CD4-positive, alpha-beta memory T cell (primary cell): ENCODE measurements at regions not wholly inside any gene's neighbourhood (a gene's known extent, or its start where the extent isn't known, plus 50 kb on each side); places are given as distances from the start of the nearest gene placed in this dataset.
"Not testable (repeated sequence)": the region's sequence is repeated elsewhere in the genome, so short reads cannot be mapped to it uniquely, and the experiment has no call there.

ENCODE experiments used
- CTCF ChIA-PET: fragments of 350-600 bp; sonication (Branson Sonifier 250); formaldehyde crosslinking; loops from one replicate; lab custom pipeline; 2021; ENCODE audit warnings: inconsistent platforms; ENCODE audit not compliant: partially characterized antibody; lab: Charles Lee
- POLR2A ChIA-PET: fragments of 350-600 bp; sonication (Branson Sonifier 250); formaldehyde crosslinking; loops from one replicate; lab custom pipeline; 2021; ENCODE audit not compliant: partially characterized antibody; lab: Charles Lee
- DNase-seq, 5 donors: peaks; one replicate each; pipeline versions ENCODE4 v3.0.0 to v3.0.0-alpha.2; 2020 to 2022; ENCODE audit warnings: mixed read lengths in 1 of 5
- H3K27ac ChIP-seq: one replicate; pipeline ENCODE4 v1.7.0; 2013; ENCODE audit warnings: low read depth, low read length
- H3K27me3 ChIP-seq: 2 replicates; pipeline ENCODE4 v1.7.0; 2013; ENCODE audit warnings: mild to moderate bottlenecking, low read length, moderate library complexity; ENCODE audit not compliant: insufficient read depth
- H3K36me3 ChIP-seq: 2 replicates; pipeline ENCODE4 v1.7.0; 2013; ENCODE audit warnings: mild to moderate bottlenecking, low read length, moderate library complexity; ENCODE audit not compliant: insufficient read depth
- H3K4me1 ChIP-seq: 2 replicates; pipeline ENCODE4 v1.7.0; 2013; ENCODE audit warnings: mild to moderate bottlenecking, low read length, moderate library complexity; ENCODE audit not compliant: insufficient read depth
- H3K4me3 ChIP-seq, 2 donors: one replicate each; pipeline ENCODE4 v1.7.0; 2013; ENCODE audit warnings: low read length in 2 of 2, mild to moderate bottlenecking in 1 of 2
- H3K9me3 ChIP-seq, 2 donors: one replicate each; pipeline ENCODE4 v1.7.0; 2013; ENCODE audit warnings: low read length in 2 of 2, control low read depth in 1 of 2; ENCODE audit not compliant: control insufficient read depth in 1 of 2
- H3K27ac Mint-ChIP-seq, 7 donors: one replicate each; pipeline ENCODE4 v1.8.0; 2020 to 2021; ENCODE audit warnings: mixed read lengths in 7 of 7, mild to moderate bottlenecking in 6 of 7, inconsistent platforms in 3 of 7, moderate library complexity in 3 of 7
- H3K27me3 Mint-ChIP-seq, 2 donors: one replicate each; pipeline ENCODE4 v1.8.0; 2020 to 2021; ENCODE audit warnings: mixed read lengths in 2 of 2
- H3K36me3 Mint-ChIP-seq, 2 donors: one replicate each; pipeline ENCODE4 v1.8.0; 2020 to 2021; ENCODE audit warnings: mixed read lengths in 2 of 2, inconsistent platforms in 1 of 2, mild to moderate bottlenecking in 1 of 2
- H3K4me1 Mint-ChIP-seq, 4 donors: one replicate each; pipeline ENCODE4 v1.8.0; 2020 to 2021; ENCODE audit warnings: mixed read lengths in 4 of 4, mild to moderate bottlenecking in 1 of 4
- H3K4me3 Mint-ChIP-seq, 8 donors: one replicate each; pipeline ENCODE4 v1.8.0; 2020 to 2021; ENCODE audit warnings: mixed read lengths in 8 of 8, mild to moderate bottlenecking in 7 of 8, moderate library complexity in 6 of 8, inconsistent platforms in 3 of 8
- H3K9me3 Mint-ChIP-seq, 8 donors: one replicate each; pipeline ENCODE4 v1.8.0; 2020 to 2021; ENCODE audit warnings: mixed read lengths in 8 of 8, mild to moderate bottlenecking in 5 of 8, inconsistent platforms in 3 of 8, moderate library complexity in 1 of 8
- intact Hi-C: fragments of 100-400 bp; cut with micrococcal nuclease; formaldehyde crosslinking; loops from one replicate; pipeline ENCODE4 v1.15.1; 2023

DNA sequence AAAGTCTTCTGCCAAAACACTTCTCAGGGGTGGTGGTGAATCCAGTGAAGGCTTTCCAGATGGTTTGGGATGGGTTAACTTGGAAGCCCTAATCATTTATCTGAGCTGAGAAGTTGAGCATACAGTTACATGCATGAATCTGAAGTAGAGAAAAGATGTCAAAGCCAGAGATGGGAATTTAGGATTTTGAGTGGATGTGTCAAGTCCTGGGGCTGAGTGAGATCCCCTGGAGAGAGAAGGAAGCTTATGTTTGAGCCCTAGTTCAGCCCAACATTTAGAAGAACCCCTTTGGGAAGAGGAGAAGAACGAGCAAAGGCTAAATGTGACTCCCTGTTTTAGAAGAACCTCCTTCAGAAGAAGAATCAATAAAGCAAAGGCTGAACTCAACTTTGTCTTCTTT lies 129.1 kb upstream of the TPTE start:
- DNase-seq, H3K4me1 ChIP-seq, POLR2A ChIA-PET, H3K9me3 ChIP-seq, H3K36me3 ChIP-seq, H3K27me3 ChIP-seq, H3K9me3 Mint-ChIP-seq, H3K4me3 Mint-ChIP-seq, H3K27me3 Mint-ChIP-seq, H3K27ac Mint-ChIP-seq, CTCF ChIA-PET, H3K4me1 Mint-ChIP-seq, H3K36me3 Mint-ChIP-seq, H3K4me3 ChIP-seq, intact Hi-C loops, H3K27ac ChIP-seq: not testable (repeated sequence)

- POLR2A ChIA-PET, H3K36me3 Mint-ChIP-seq, H3K36me3 ChIP-seq, intact Hi-C loops, DNase-seq, H3K27ac Mint-ChIP-seq, H3K9me3 ChIP-seq, H3K4me3 ChIP-seq, H3K27me3 Mint-ChIP-seq, H3K4me3 Mint-ChIP-seq, H3K27me3 ChIP-seq, H3K4me1 Mint-ChIP-seq, H3K4me1 ChIP-seq, CTCF ChIA-PET, H3K27ac ChIP-seq, H3K9me3 Mint-ChIP-seq: not testable (repeated sequence)
Measured at GRCh38 chr21:10395963-10396362, 125.4 kb upstream of the TPTE start.

- H3K36me3 ChIP-seq, H3K27ac Mint-ChIP-seq, H3K36me3 Mint-ChIP-seq, H3K9me3 ChIP-seq, POLR2A ChIA-PET, H3K27me3 Mint-ChIP-seq, DNase-seq, H3K27ac ChIP-seq, H3K9me3 Mint-ChIP-seq, H3K27me3 ChIP-seq, H3K4me1 Mint-ChIP-seq, H3K4me1 ChIP-seq, H3K4me3 Mint-ChIP-seq, H3K4me3 ChIP-seq, intact Hi-C loops, CTCF ChIA-PET: not testable (repeated sequence)
Measured at GRCh38 chr21:10397495-10397915, 123.9 kb upstream of the TPTE start.

DNA sequence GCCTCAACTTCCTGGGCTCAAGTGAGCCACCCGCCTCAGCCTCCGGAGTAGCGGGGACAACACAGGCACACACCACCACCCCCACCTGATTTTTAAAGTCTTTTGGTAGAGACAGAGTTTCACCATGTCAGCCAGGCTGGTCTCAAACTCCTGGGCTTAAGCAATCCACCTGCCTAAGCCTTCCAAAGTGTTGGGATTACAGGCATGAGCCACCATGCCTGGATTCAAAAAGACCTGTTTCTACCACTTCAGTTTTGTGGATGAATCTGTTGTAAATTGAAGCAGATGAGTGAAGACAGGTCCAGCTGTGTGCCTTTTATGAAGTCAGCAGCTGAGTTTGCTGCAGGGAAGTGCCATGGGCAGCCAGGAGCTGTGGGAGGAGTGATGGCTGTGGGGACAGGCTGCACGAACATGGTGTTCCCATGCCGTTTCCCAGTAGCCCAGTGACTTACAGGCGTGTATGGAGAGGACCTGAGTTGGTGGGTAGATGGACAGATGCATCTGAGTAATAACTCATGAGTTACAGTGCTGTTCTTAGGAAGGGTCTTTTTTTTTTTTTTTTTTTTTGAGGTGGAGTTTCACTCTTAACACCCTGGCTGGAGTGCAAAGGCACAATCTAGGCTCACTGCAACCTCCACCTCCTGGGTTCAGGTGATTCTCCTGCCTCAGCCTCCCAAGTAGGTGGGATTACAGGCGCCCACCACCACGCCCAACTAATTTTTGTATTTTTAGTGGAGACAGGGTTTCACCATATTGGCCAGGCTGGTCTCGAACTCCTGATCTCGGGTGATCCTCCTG lies 122.5 kb upstream of the TPTE start:
- H3K27ac Mint-ChIP-seq, H3K4me1 ChIP-seq, H3K36me3 ChIP-seq, H3K27me3 Mint-ChIP-seq, H3K4me3 Mint-ChIP-seq, H3K27me3 ChIP-seq, H3K36me3 Mint-ChIP-seq, H3K9me3 ChIP-seq, DNase-seq, intact Hi-C loops, H3K27ac ChIP-seq, H3K4me1 Mint-ChIP-seq, POLR2A ChIA-PET, H3K9me3 Mint-ChIP-seq, H3K4me3 ChIP-seq, CTCF ChIA-PET: not testable (repeated sequence)

DNA sequence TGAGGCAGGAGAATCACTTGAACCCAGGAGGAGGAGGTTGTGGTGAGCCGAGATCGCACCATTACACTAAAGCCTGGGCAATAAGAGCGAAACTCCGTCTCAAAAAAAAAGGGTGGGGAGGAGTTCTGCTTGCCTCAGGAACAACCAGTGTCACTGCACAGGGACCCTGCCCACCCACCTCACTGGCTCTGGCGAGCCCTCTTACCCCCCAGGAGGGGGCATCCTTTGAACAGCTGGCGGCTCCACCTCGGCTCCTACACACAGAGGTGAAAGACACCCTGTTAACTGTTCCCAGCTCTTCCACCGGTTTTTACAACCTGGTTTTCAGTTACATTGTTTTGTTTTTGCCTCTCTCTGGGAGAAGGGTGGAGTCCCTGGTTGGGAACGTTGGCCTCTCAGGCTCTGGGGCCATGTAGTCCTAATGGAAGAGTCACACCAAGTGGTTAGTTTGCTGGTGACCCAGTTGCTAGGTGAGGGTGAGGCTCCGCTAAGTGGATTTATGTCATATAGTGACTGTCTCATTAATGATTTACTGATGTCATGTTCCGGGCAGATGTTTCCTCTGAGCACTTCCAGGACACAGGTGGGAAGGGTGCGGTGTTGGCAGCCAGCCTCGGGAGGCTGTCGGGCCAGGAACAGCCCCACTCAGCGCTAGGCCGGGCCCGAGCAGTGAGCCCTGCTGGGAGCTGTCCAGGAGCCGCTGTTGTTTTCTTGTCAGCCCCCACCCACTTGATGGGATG lies 120.6 kb upstream of the TPTE start:
- H3K27ac Mint-ChIP-seq, H3K4me1 Mint-ChIP-seq, DNase-seq, H3K36me3 ChIP-seq, H3K27ac ChIP-seq, H3K4me1 ChIP-seq, H3K27me3 Mint-ChIP-seq, H3K9me3 ChIP-seq, H3K36me3 Mint-ChIP-seq, H3K4me3 Mint-ChIP-seq, H3K27me3 ChIP-seq, POLR2A ChIA-PET, H3K4me3 ChIP-seq, CTCF ChIA-PET, intact Hi-C loops: not testable (repeated sequence)
- peaks cover 4 to 21% (median 14%) of the 10 kb centered on the region in 8 donors for H3K9me3 Mint-ChIP-seq

DNA sequence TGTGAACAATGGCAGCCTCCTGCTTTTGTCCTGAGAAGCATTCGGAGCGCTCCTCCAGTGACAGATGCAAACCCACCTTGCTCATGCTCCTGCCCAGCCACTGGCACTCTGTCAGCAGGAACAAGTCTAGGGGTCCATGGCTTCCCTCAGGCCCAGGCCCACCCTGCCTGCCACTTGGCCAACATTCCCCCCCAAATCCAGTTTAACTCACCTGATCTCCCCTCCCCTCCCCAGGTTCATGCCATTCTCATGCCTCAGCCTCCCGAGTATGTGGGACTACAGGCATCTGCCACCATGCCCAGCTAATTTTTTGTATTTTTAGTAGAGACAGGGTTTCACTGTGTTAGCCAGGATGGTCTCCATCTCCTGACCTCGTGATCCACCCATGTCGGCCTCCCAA lies 118.9 kb upstream of the TPTE start:
- H3K4me3 ChIP-seq, POLR2A ChIA-PET, H3K9me3 ChIP-seq, H3K4me3 Mint-ChIP-seq, H3K36me3 ChIP-seq, CTCF ChIA-PET, H3K27me3 ChIP-seq, H3K4me1 Mint-ChIP-seq, H3K4me1 ChIP-seq, intact Hi-C loops, DNase-seq, H3K27ac ChIP-seq, H3K27me3 Mint-ChIP-seq, H3K36me3 Mint-ChIP-seq, H3K27ac Mint-ChIP-seq: not testable (repeated sequence)
- H3K9me3 Mint-ChIP-seq, result peaks cover 4 to 27% (median 16%) of the 10 kb centered on the region in 8 donors

DNA sequence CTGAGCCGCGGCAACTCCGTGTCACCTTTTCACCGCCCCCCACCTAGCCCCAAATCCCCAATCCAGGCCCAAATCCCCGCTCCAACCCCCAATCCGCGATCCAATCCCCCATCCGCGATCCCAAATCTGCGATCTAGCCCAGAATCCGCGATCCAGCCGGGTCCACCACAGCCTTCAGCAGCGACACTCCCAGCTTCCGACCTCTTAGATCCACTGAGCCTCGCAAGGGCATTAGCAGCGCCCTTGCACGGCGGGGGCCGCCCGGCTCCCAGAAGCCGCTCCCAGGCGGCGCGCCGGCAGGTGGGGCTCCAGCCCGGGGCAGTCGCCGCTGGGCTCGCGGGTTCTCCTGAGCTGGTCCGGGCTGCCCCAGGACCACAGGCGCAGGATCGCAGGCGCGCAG lies 116.1 kb upstream of the TPTE start:
- CTCF ChIA-PET, H3K4me3 Mint-ChIP-seq, H3K27ac ChIP-seq, H3K4me1 ChIP-seq, POLR2A ChIA-PET, H3K27me3 Mint-ChIP-seq, H3K36me3 ChIP-seq, H3K4me1 Mint-ChIP-seq, H3K36me3 Mint-ChIP-seq, H3K4me3 ChIP-seq, H3K9me3 ChIP-seq, H3K27ac Mint-ChIP-seq, intact Hi-C loops, H3K27me3 ChIP-seq: not testable (repeated sequence)
- H3K9me3 Mint-ChIP-seq, result peaks cover 2 to 25% (median 16%) of the 10 kb centered on the region in 8 donors
- DNase-seq, result peak in 1 of 5 donors; percentile 45
